CMK (cell line): ENCODE measurements at regions not wholly inside any gene's neighbourhood (a gene's known extent, or its start where the extent isn't known, plus 50 kb on each side); places are given as distances from the start of the nearest gene placed in this dataset.
"Not testable (repeated sequence)": the region's sequence is repeated elsewhere in the genome, so short reads cannot be mapped to it uniquely, and the experiment has no call there.

ENCODE experiments used
- DNase-seq: peaks from one replicate; pipeline ENCODE4 v3.0.0-alpha.2; 2010; ENCODE audit warnings: low read depth

- no peak for DNase-seq
Observed at GRCh38 chr3:25153136-25153535, 274.9 kb upstream of the RARB start.

- DNase-seq = no peak
Observed at GRCh38 chr3:25153561-25153960, 274.5 kb upstream of the RARB start.

GRCh38 chr3:25155652-25156471 is 272.2 kb upstream of the RARB start:
- no peak for DNase-seq

GRCh38 chr3:25156626-25157025 is 271.4 kb upstream of the RARB start:
- DNase-seq = no peak

- no peak for DNase-seq
Observed at GRCh38 chr3:25165306-25165705, 262.8 kb upstream of the RARB start.

- DNase-seq = no peak
Observed at GRCh38 chr3:25166016-25166415, 262.0 kb upstream of the RARB start.

GRCh38 chr3:25169151-25169550 is 258.9 kb upstream of the RARB start:
- no peak for DNase-seq

GRCh38 chr3:25170021-25170420 is 258.0 kb upstream of the RARB start:
- DNase-seq = no peak

- DNase-seq = no peak
Observed at GRCh38 chr3:25171118-25171807, 256.8 kb upstream of the RARB start.

GRCh38 chr3:25171897-25172296 is 256.2 kb upstream of the RARB start:
- DNase-seq = no peak

GRCh38 chr3:25173606-25174005 is 254.5 kb upstream of the RARB start:
- no peak for DNase-seq

GRCh38 chr3:25174251-25174650 is 253.8 kb upstream of the RARB start:
- no peak for DNase-seq

GRCh38 chr3:25177041-25177440 is 251.0 kb upstream of the RARB start:
- no peak for DNase-seq

GRCh38 chr3:25178672-25179071 is 249.4 kb upstream of the RARB start:
- no peak for DNase-seq

- DNase-seq = no peak
Observed at GRCh38 chr3:25181096-25181495, 247.0 kb upstream of the RARB start.

GRCh38 chr3:25182794-25183193 is 245.3 kb upstream of the RARB start:
- no peak for DNase-seq

- DNase-seq = no peak
Observed at GRCh38 chr3:25184641-25185250, 243.3 kb upstream of the RARB start.

GRCh38 chr3:25191673-25192072 is 236.4 kb upstream of the RARB start:
- DNase-seq = no peak

GRCh38 chr3:25199567-25199966 is 228.5 kb upstream of the RARB start:
- not testable (repeated sequence) for DNase-seq

- no peak for DNase-seq
Observed at GRCh38 chr3:25212736-25213135, 215.3 kb upstream of the RARB start.

GRCh38 chr3:25214034-25214433 is 214.0 kb upstream of the RARB start:
- DNase-seq = no peak

GRCh38 chr3:25218362-25218761 is 209.7 kb upstream of the RARB start:
- no peak for DNase-seq

GRCh38 chr3:25226747-25227146 is 201.3 kb upstream of the RARB start:
- DNase-seq = no peak
